K562 (cell line): ENCODE measurements at regions not wholly inside any gene's neighbourhood (a gene's known extent, or its start where the extent isn't known, plus 50 kb on each side); places are given as distances from the start of the nearest gene placed in this dataset.

Experiments used
- ATAC-seq: fragments of 200-7000 bp; cut with Tn5 transposase; 3 replicates; pipeline ENCODE4 v1.9.1; 2020; ENCODE audit warnings: moderate library complexity
- BruUV-seq: library from RNA; stranded (reverse); fragments of 400-500 nt; replicated peaks from 2 replicates; lab custom pipeline; 2021; lab: Mats Ljungman, UMichigan
- CTCF ChIA-PET: fragments of 300-600 bp; formaldehyde crosslinking; extraction: SDS; loops from one replicate; lab custom pipeline; 2021; ENCODE audit warnings: low intra/inter-chr PET ratio; lab: Yijun Ruan, JAX
- POLR2A ChIA-PET: fragments of 300-600, 350-650 bp; sonication (Branson Sonifier 250); formaldehyde crosslinking; extraction: SDS; loops from one replicate; lab custom pipeline; 2021; ENCODE audit warnings: antibody characterized with exemption, inconsistent platforms; lab: Yijun Ruan, JAX
- DNase-seq, 4 experiments: peaks; one replicate each; pipeline versions ENCODE4 v3.0.0 to v3.0.0-alpha.2; 2011 to 2018; ENCODE audit warnings: low spot score in 3 of 4, mixed read lengths in 3 of 4; ENCODE audit errors: extremely low read depth in 1 of 4
- FAIRE-seq: peaks from 2 replicates; lab custom pipeline; 2011; peaks lifted over from hg19 to GRCh38; lab: Jason Lieb, UNC
- H2AFZ ChIP-seq: 2 replicates; pipeline ENCODE4 v1.6.0; 2011; ENCODE audit warnings: low read depth, low read length, control low read depth, inconsistent platforms
- H3K27ac ChIP-seq: fragments of 200-600 bp; 3 replicates; pipeline ENCODE4 v1.8.0; 2011; ENCODE audit warnings: low read depth, mild to moderate bottlenecking, control low read depth, inconsistent platforms, low read length, moderate library complexity, mixed read lengths; ENCODE audit errors: extremely low read depth
- H3K27me3 ChIP-seq, 2 experiments: fragments of 300-600 bp in 1 of 2; 2 replicates in 1 of 2; 3 replicates in 1 of 2; pipeline versions ENCODE4 v1.6.0 to v1.8.0; 2011; ENCODE audit warnings: inconsistent platforms in 2 of 2, low read length in 2 of 2, mild to moderate bottlenecking in 1 of 2, mixed read lengths in 1 of 2, moderate library complexity in 1 of 2; ENCODE audit not compliant: control insufficient read depth in 2 of 2, insufficient read depth in 2 of 2
- H3K36me3 ChIP-seq: fragments of 300-600 bp; 3 replicates; pipeline ENCODE4 v1.8.0; 2011; ENCODE audit warnings: mild to moderate bottlenecking, low read length, inconsistent platforms; ENCODE audit not compliant: control insufficient read depth, insufficient read depth
- H3K4me1 ChIP-seq, 2 experiments: fragments of 200-600 bp in 1 of 2; replicated peaks in 1 of 2; 2 replicates in 1 of 2; 3 replicates in 1 of 2; pipeline versions ENCODE4 v1.5.1 to v1.8.0; 2011; ENCODE audit warnings: inconsistent platforms in 2 of 2, low read length in 2 of 2, mild to moderate bottlenecking in 1 of 2, mixed read lengths in 1 of 2, moderate library complexity in 1 of 2; ENCODE audit not compliant: control insufficient read depth in 2 of 2, insufficient read depth in 2 of 2
- H3K4me2 ChIP-seq: 2 replicates; pipeline ENCODE4 v1.6.1; 2011; ENCODE audit warnings: low read length, control low read depth, inconsistent platforms, mixed read lengths; ENCODE audit not compliant: insufficient read depth
- H3K4me3 ChIP-seq: fragments of 200-600 bp; sonication (generic), shearing (Covaris generic); 2 replicates; pipeline ENCODE4 v1.5.1; 2016; ENCODE audit warnings: control low read depth, inconsistent platforms
- H3K79me2 ChIP-seq: fragments of 200-600 bp; 3 replicates; pipeline ENCODE4 v1.8.0; 2011; ENCODE audit warnings: low read length, inconsistent platforms; ENCODE audit not compliant: control insufficient read depth, insufficient read depth
- H3K9ac ChIP-seq, 2 experiments: 2 replicates each; pipeline versions ENCODE4 v1.6.0 to v1.6.1; 2011; ENCODE audit warnings: low read depth in 2 of 2, low read length in 2 of 2, control low read depth in 1 of 2, inconsistent platforms in 1 of 2, mild to moderate bottlenecking in 1 of 2, mixed read lengths in 1 of 2; ENCODE audit not compliant: insufficient read depth in 1 of 2
- H3K9me1 ChIP-seq: one replicate; pipeline ENCODE4 v1.6.0; 2011; ENCODE audit warnings: inconsistent platforms, mild to moderate bottlenecking, low read length, moderate library complexity; ENCODE audit not compliant: control insufficient read depth, insufficient read depth
- H3K9me3 ChIP-seq: replicated peaks from 2 replicates; pipeline ENCODE4 v1.5.1; 2011; ENCODE audit warnings: low read depth, low read length, inconsistent platforms; ENCODE audit not compliant: control insufficient read depth, insufficient read depth
- H4K20me1 ChIP-seq: replicated peaks from 2 replicates; pipeline ENCODE4 v1.6.1; 2011; ENCODE audit warnings: low read length, inconsistent platforms, mixed read lengths; ENCODE audit not compliant: control insufficient read depth, insufficient read depth
- CHCHD3 ChIP-seq: fragments of 250-450 bp; sonication (Bioruptor Pico); IDR thresholded peaks from 2 replicates; pipeline ENCODE4 v2.1.2; 2022; ENCODE audit warnings: mild to moderate bottlenecking
- KDM4B ChIP-seq, 2 experiments: fragments of 450-650 bp in 1 of 2; sonication (generic) in 1 of 2; IDR thresholded peaks; 2 replicates each; pipeline ENCODE4 v1.6.1; 2016 to 2017; ENCODE audit warnings: borderline replicate concordance in 2 of 2, antibody characterized with exemption in 1 of 2, low read depth in 1 of 2, mild to moderate bottlenecking in 1 of 2
- MEF2A ChIP-seq: IDR thresholded peaks from 2 replicates; pipeline ENCODE4 v1.6.1; 2011; ENCODE audit warnings: low read depth, mild to moderate bottlenecking, low read length, moderate library complexity; ENCODE audit not compliant: control insufficient read depth
- MTA3 ChIP-seq: fragments of 450-650 bp; formaldehyde crosslinking; IDR thresholded peaks from 2 replicates; pipeline ENCODE4 v1.6.1; 2017; ENCODE audit warnings: mild to moderate bottlenecking, borderline replicate concordance
- SFPQ ChIP-seq: fragments of 200-400 bp; formaldehyde crosslinking; IDR thresholded peaks from 2 replicates; pipeline ENCODE4 v1.6.1; 2017; ENCODE audit warnings: mild to moderate bottlenecking, low read depth, low read length, moderate library complexity
- THAP7 ChIP-seq: fragments of 250-450 bp; sonication (Bioruptor Pico); IDR thresholded peaks from 2 replicates; pipeline ENCODE4 v1.5.0; 2021
- ZBTB12 ChIP-seq: fragments of 250-450 bp; sonication (Bioruptor Pico); IDR thresholded peaks from 2 replicates; pipeline ENCODE4 v1.4.0; 2020
- ZNF133 ChIP-seq: fragments of 250-450 bp; sonication (Bioruptor Pico); IDR thresholded peaks from 2 replicates; pipeline ENCODE4 v1.4.0; 2020; ENCODE audit warnings: mild to moderate bottlenecking
- ZNF217 ChIP-seq: sonication (generic); formaldehyde crosslinking; IDR thresholded peaks from 2 replicates; pipeline ENCODE4 v1.8.0; 2022; ENCODE audit warnings: mild to moderate bottlenecking, missing genetic modification reagents
- ZNF316 ChIP-seq: fragments of 450-650 bp; IDR thresholded peaks from 2 replicates; pipeline ENCODE4 v1.6.1; 2016
- WGBS: fragments of 100-300 bp; shearing (Covaris generic); methylation state at CpG from one replicate; pipeline ENCODE4 v1.1.6; 2016; ENCODE audit warnings: low coverage, mixed read lengths; ENCODE audit not compliant: insufficient coverage; ENCODE audit errors: missing lambda C conversion rate; 5-methylcytosine and 5-hydroxymethylcytosine counted together
- in situ Hi-C: fragments of 300-500 bp; cut with MboI; formaldehyde crosslinking; loops from 4 replicates; pipeline ENCODE4 v1.15.0; 2018; ENCODE audit warnings: inconsistent platforms, mixed read lengths
- intact Hi-C: fragments of 100-400 bp; cut with micrococcal nuclease; formaldehyde crosslinking; loops from 2 replicates; pipeline ENCODE4 v1.14.2; 2022

GRCh38 chr20:16947479-16947878, 199.3 kb downstream of the OTOR start (continued):
- TF ChIP-seq SFPQ (no peak), MTA3 (no peak), MEF2A (no peak), CHCHD3 (CRISPR knock-in tag) (no peak), ZNF133 (CRISPR knock-in tag) (no peak), ZNF316 (no peak)

- FAIRE-seq (no peak), DNase-seq (no peak), ATAC-seq (no peak)
- Histone ChIP-seq H3K36me3 (no peaks in the 10 kb centered on the region), H3K4me3 (no peak overlapping the region), H3K27me3 (no peaks in the 10 kb centered on the region), H3K9me3 (no peaks in the 10 kb centered on the region), H3K9me1 (no peaks in the 10 kb centered on the region), H3K4me2 (no peak overlapping the region), H3K4me1 (no peaks in the 10 kb centered on the region), H3K27ac (no peak overlapping the region), H4K20me1 (no peaks in the 10 kb centered on the region), H2AFZ (no peak overlapping the region), H3K79me2 (no peaks in the 10 kb centered on the region), H3K9ac (no peak overlapping the region)
- TF ChIP-seq KDM4B (IDR thresholded peaks at IDR 0.05; ENCODE audit: borderline replicate concordance in 2 of 2, low read depth in 1 of 2) (no peak), THAP7 (CRISPR knock-in tag) (no peak), ZBTB12 (CRISPR knock-in tag) (no peak), ZNF217 (CRISPR knock-in tag) (no peak)
- in situ Hi-C loops: no loop called here
- no TSS peak for BruUV-seq
- intact Hi-C loops: no loop called here
- 0% methylated on average over 1 of the region's 2 CpGs for WGBS
- ChIA-PET CTCF (no interaction called here), POLR2A (no interaction called here)
These were observed 203.7 kb downstream of the OTOR start for GRCh38 chr20:16951876-16952275.
